Body of pancreas (tissue), 4 donors: ENCODE measurements at regions not wholly inside any gene's neighbourhood (a gene's known extent, or its start where the extent isn't known, plus 50 kb on each side); places are given as distances from the start of the nearest gene placed in this dataset.

Experiments
- POLR2A ChIP-seq, 3 donors: fragments of 450-650 bp; IDR thresholded peaks; one replicate each; pipeline ENCODE4 v1.6.1; 2016; ENCODE audit warnings: antibody characterized with exemption in 3 of 3, mild to moderate bottlenecking in 2 of 3
- TF ChIP-seq, protein P1 (sequence below), 7 experiments: fragments of 450-650 bp in 4 of 7; fragments of 200-600 bp in 3 of 7; sonication (generic) in 3 of 7; IDR thresholded peaks; one replicate each; pipeline ENCODE4 v1.5.1; 2016 to 2019; ENCODE audit warnings: antibody characterized with exemption in 7 of 7

DNA sequence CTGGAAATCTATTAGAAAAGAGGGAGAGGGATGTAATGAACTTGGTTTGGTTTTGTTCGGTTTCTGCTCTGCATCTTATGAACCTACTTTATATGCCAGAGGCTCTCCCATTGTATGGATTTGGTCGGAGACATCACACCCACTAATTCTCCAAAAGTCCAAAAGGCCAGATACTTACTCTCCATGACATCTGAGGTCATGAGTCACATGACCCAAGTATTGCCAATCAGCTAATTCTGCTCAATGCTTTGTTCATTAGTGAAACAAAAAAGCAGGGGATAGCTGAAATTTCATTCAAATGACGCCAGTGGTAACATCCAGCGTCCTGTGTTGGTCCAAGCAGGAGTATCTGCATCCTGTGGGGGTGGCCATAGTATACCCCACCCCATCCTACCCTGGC, 173.6 kb downstream of the TRIM33 start:
- TF ChIP-seq, protein P1, sequence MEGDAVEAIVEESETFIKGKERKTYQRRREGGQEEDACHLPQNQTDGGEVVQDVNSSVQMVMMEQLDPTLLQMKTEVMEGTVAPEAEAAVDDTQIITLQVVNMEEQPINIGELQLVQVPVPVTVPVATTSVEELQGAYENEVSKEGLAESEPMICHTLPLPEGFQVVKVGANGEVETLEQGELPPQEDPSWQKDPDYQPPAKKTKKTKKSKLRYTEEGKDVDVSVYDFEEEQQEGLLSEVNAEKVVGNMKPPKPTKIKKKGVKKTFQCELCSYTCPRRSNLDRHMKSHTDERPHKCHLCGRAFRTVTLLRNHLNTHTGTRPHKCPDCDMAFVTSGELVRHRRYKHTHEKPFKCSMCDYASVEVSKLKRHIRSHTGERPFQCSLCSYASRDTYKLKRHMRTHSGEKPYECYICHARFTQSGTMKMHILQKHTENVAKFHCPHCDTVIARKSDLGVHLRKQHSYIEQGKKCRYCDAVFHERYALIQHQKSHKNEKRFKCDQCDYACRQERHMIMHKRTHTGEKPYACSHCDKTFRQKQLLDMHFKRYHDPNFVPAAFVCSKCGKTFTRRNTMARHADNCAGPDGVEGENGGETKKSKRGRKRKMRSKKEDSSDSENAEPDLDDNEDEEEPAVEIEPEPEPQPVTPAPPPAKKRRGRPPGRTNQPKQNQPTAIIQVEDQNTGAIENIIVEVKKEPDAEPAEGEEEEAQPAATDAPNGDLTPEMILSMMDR (IDR thresholded peaks at IDR 0.05), result no peak
- no peak for TF ChIP-seq POLR2A (IDR thresholded peaks at IDR 0.05)
